ENCODE measurements at regions not wholly inside any gene's neighbourhood (a gene's known extent, or its start where the extent isn't known, plus 50 kb on each side); places are given as distances from the start of the nearest gene placed in this dataset.

DNA sequence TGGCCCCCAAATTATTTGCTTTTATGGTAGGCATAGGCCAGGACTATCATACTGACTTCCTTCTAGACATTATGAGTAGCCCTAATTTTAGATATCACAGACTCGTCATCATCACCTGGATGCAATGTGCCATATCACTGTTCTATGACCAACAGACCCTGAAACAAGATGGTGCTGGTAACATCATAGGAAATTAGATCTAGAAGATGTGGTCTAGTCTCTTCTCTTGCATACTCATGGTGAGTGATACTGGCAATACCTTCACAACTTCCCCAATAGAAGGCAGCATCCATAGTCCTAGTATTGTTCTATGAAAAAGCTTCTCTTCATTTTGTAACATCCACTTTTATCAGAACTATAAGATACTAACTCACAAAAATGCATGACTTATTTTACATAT is 116.3 kb upstream of the ITGA4 start:
- TF ChIP-seq POLR2A (IDR thresholded peaks at IDR 0.05; ENCODE audit: insufficient read depth in 1 of 2, low read depth in 2 of 2, low read length in 2 of 2) (no peak), FOXO1 (CRISPR knock-in tag; IDR thresholded peaks at IDR 0.05) (no peak)
- TF ChIP-seq, protein P1, sequence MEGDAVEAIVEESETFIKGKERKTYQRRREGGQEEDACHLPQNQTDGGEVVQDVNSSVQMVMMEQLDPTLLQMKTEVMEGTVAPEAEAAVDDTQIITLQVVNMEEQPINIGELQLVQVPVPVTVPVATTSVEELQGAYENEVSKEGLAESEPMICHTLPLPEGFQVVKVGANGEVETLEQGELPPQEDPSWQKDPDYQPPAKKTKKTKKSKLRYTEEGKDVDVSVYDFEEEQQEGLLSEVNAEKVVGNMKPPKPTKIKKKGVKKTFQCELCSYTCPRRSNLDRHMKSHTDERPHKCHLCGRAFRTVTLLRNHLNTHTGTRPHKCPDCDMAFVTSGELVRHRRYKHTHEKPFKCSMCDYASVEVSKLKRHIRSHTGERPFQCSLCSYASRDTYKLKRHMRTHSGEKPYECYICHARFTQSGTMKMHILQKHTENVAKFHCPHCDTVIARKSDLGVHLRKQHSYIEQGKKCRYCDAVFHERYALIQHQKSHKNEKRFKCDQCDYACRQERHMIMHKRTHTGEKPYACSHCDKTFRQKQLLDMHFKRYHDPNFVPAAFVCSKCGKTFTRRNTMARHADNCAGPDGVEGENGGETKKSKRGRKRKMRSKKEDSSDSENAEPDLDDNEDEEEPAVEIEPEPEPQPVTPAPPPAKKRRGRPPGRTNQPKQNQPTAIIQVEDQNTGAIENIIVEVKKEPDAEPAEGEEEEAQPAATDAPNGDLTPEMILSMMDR (CRISPR knock-in tag; IDR thresholded peaks at IDR 0.05), result no peak

Data from HepG2 (cell line).